ENCODE measurements at regions not wholly inside any gene's neighbourhood (a gene's known extent, or its start where the extent isn't known, plus 50 kb on each side); places are given as distances from the start of the nearest gene placed in this dataset.

DNA sequence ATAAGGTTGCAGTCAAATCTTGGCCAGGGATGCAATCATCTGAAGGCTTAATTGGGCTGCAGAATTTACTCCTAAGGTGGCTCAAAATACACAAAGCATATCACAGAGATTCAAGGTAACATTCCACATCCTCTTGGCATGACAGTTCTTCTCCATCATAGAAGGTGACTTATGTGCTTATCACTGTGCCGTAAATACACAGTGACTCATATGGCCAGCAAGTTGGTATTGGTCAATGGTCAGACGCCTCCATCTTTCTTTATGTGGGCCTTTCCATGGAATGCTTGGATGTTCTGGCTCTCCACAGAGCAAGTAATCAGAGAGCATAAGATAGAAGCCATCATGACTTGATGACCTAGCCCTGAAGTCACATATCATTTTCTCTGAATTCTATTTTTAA, 168.8 kb upstream of the ST8SIA2 start:
- DNase-seq (ENCODE audit: low read depth in 3 of 3), result no peak

DNA sequence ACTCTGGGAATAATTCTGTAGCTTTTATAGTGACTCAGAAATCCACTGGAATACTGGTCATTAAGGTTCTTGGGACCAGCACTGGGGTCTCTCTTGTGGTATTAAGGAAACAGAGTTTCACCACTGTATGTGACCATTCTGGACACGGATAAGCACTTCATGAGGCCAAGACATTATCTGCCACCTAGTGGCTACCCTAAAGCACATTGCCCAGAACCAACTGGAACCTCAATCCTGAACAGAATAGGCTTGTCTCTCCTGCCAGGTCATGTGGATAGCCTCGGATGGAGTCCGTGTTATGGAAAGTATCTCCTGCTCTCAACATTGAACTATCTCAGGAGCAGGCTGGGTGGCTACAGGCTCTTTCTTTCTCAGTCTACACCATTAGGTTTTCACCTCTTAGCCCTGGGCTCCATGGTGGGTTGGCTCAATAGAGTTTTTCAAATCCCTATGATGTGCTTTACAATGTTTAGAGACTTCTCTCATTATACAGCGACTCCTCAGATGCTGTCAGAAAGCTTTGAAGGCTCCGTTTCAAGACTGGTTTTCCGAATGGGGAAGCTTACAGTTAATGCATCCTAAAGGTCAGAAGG, 167.6 kb upstream of the ST8SIA2 start:
- DNase-seq (ENCODE audit: low read depth in 3 of 3), result no peak

DNA sequence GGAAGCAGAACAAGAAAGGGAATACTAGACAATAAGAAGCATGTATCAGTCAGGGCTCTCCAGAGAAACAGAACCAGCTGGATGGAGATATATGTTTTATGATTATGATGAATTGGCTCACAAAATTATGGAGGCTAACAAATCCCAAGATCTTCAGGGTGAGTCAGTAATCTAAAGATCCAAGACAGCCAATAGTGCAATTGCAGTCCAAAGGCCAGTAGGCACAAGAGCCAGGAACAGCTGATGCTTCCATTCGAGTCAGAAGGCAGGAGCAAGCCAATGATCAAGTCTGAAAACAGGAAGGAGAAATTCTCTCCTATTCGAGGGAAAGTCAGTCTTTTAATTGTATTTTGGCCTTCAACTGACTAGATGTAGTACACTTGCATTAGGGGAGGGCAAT, 164.9 kb upstream of the ST8SIA2 start:
- DNase-seq (ENCODE audit: low read depth in 3 of 3), result no peak

- no peak for DNase-seq (ENCODE audit: low read depth in 3 of 3)
These were observed 162.2 kb upstream of the ST8SIA2 start for GRCh38 chr15:92231461-92231860.

DNA sequence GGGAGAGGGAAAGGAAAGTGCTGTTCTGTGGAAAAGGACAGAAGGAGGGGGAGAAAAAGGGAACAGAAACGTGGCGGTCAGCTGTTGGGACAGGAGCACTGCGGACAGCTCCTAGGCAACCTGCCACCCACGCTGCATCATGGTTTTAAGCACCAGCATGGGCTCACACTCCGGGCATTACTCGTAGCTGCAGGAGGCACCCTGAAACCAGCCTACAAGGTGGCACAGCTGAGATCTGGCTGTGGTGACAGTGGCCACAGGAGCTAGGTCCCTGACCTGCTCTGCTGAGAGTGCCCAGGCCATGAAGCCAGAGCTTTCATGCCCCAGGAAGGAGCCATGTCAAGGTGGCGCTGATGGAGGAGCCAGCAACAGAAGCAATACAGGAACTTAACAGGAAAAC, 161.4 kb upstream of the ST8SIA2 start:
- DNase-seq (ENCODE audit: low read depth in 3 of 3), result no peak

GRCh38 chr15:92232876-92233275, 160.8 kb upstream of the ST8SIA2 start:
- no peak for DNase-seq (ENCODE audit: low read depth in 3 of 3)

DNA sequence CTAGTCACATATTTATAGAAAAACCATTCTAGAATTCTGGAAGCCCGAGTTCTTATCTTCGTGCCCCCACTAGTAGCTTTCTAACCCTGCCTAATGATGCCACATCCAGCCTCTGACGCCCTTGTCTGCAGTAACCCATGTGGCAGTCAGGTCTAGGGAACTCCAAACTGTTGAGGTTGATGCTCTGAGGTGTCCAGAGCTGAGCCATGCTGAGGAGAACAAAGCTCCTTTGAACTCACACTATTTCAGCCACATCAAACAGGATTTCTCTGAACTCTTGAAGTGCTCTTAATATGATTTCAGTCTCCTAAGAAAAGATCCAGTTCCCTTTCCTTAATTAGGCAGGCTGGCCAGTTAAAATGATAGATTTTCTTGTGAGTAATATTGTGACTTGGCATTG, 150.5 kb upstream of the ST8SIA2 start:
- DNase-seq (ENCODE audit: low read depth in 3 of 3), result no peak

- no peak for DNase-seq (ENCODE audit: low read depth in 3 of 3)
These were observed 149.0 kb upstream of the ST8SIA2 start for GRCh38 chr15:92244703-92245102.

- no peak for DNase-seq (ENCODE audit: low read depth in 3 of 3)
These were observed 145.9 kb upstream of the ST8SIA2 start for GRCh38 chr15:92247649-92248242.

DNA sequence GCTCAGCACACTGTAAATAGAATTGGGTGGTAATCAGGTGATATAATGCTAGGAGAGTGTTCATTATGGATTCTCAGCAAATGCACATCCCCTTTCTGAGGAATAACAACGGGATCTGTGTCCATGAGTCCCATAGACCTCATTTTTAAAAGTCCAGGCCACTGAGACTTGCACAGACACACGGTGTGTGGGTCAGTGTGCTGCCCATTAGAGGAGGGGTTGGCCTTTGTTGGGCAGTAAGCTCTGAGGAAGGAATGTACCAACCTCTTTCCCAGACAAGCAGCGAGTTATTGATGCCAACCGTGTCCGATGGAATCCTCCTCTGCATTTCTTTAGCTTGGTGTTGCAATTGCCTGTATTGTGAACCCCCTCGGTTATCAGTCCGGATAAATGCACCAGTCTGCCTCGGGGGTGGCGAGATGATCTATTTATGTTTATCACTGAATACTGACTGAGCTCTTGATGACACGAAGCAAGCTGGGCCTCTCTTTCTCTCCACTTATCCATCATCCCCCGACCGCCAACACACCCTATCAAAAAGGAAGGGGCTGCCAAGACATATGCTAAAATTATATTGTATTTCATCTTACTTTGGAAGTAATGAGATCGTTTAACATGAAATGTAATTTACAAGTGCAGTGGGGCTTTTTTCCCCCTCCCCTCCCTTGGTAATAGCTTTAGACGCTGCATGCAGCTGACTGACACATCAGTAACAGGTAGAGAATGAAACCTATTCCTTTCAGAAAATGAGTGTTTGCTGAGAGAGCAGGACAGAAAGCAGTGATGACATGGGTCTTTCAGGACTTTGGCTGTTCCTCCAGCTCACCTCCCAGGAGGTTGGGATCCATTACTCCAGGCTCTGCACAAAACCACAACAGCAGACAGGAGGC, 126.6 kb upstream of the ST8SIA2 start:
- DNase-seq (ENCODE audit: low read depth in 3 of 3), result no peak

- DNase-seq (ENCODE audit: low read depth in 3 of 3), result no peak
These were observed 124.8 kb upstream of the ST8SIA2 start for GRCh38 chr15:92268900-92269299.

DNA sequence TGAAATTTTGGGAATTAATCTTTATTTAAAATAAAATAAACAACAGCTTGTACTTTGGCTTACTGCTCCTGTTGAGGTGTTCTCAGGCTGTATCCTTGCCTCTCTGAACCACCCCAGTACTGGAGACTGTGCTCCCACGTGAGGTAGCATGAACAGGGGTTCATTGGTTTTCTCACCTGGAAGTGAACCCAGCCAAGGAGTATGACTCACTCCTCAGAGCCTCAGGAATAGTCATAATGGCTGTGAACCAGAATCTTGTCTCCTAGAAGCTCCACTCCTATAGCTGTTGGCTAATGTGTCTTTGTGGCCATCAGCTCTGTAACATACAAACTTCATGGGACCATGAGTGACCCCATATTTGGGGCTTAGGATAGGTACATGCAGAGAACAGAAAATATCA, 122.5 kb upstream of the ST8SIA2 start:
- no peak for DNase-seq (ENCODE audit: low read depth in 3 of 3)

GRCh38 chr15:92272106-92272505, 121.6 kb upstream of the ST8SIA2 start:
- DNase-seq (ENCODE audit: low read depth in 3 of 3), result no peak

- no peak for DNase-seq (ENCODE audit: low read depth in 3 of 3)
These were observed 120.4 kb upstream of the ST8SIA2 start for GRCh38 chr15:92273286-92273685.

GRCh38 chr15:92273723-92274122, 120.0 kb upstream of the ST8SIA2 start:
- DNase-seq (ENCODE audit: low read depth in 3 of 3), result no peak

DNA sequence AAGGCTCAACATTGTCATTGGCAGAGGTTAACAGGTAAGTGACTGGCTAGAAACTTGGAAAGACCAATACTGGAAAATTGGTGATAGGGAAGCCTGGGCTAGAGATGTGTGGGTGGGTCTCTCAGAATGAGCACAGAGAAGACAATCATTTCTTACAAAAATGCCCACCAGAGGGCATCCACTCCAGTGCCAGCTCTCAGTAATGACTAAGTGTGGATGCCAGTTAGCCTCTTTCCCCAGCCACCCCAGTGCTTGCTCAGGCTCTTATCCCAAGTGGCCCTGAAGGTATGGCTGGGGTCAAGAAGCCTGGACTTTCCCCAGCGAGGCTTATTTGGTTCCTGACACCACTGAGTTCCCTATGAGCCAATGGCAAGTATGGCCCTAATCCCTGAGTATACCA, 115.9 kb upstream of the ST8SIA2 start:
- DNase-seq (ENCODE audit: low read depth in 3 of 3), result peak in 1 of 3 experiments; percentile 11

DNA sequence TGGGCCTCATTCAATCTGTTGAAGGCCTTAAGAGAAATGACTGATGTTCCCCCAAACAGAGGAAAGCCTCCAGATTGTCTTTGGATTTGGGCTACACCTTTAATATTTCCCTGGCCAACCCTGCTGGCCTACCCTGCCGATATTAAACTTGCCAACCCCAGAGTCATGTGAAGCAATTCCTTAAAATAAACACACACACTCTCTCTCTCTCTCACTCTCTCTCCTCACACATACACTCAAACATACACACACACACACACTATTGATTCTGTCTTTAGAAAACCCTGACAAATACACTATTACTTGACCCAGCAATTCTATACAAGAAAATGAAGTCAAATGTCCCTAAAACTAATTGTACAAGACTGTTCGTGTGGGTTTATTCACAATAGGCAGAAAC, 109.9 kb upstream of the ST8SIA2 start:
- no peak for DNase-seq (ENCODE audit: low read depth in 3 of 3)

DNA sequence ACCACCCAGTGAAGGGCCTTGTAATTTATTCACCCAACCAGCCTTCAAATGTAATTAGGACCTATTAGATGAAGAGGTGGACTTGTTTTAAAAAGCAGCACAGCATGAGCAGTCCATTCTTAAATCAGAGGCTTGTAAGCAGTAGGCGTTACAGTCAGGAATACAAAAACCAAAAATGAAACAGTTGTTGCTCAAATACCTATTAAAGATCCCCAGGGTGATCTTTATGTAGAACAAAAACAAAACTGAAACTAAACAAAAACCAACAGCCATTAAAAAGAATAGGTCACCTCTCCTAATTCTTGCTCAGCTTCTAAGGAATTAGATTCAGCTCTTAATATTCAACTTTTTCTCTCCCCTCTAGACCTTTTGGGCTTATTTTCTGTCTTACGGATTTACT, 104.9 kb upstream of the ST8SIA2 start:
- no peak for DNase-seq (ENCODE audit: low read depth in 3 of 3)

GRCh38 chr15:92289733-92290132, 103.9 kb upstream of the ST8SIA2 start:
- DNase-seq (ENCODE audit: low read depth in 3 of 3), result no peak

DNA sequence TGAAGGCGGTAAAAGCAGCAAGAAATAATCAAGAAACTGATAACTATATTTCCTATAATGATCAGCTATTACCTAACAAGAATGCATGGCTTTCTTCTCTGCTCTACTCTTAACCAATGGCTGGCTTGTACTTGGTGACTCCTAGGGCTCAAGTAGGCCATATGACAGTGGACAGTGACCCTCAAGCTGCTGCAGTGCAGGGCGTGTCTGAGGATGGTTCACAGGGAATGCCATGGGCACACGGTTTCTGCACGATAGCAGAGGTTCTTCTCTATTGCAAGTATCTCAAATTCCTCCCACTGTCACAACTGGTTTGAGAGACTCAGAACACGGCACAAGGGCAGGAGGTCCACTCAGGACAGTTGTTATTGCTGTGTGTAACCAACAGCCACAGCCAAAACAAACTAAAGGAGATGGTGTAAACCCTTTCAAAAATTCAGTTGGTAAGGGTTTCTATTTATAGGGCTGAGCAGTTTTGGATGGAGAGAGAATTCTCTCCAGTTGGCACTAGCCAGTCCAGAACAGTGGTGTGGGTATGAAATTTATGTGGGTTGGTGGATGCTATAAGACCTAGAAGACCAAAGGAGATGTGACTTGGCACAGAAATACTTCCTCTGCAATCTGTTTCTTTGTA, 103.2 kb upstream of the ST8SIA2 start:
- no peak for DNase-seq (ENCODE audit: low read depth in 3 of 3)

- no peak for DNase-seq (ENCODE audit: low read depth in 3 of 3)
These were observed 101.8 kb upstream of the ST8SIA2 start for GRCh38 chr15:92291900-92292299.

DNA sequence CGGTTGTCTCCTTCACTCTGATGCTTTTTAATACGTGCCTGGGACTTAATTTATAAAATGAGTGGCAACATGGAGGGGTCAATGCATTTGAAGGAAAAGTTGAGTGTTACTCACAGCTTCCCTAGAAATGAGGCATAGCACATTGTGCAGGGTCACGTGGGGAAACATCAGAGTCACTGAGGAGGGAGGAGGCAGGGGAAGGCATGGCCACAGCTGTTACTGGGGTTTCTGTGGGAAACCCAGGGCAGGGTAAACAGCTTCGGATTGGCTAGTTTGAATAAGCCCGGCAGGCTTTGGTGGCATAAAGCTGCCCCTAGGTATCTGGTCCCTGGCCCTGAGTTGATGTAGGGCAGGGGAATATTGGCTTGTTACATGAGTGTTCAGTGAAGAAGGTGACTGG, 98.9 kb upstream of the ST8SIA2 start:
- DNase-seq (ENCODE audit: low read depth in 3 of 3), result no peak
